IMR-90 (cell line): ENCODE measurements at regions not wholly inside any gene's neighbourhood (a gene's known extent, or its start where the extent isn't known, plus 50 kb on each side); places are given as distances from the start of the nearest gene placed in this dataset.

Source experiments
- ATAC-seq: fragments of 200-7000 bp; cut with Tn5 transposase; 2 replicates; pipeline ENCODE4 v1.9.1; 2020; ENCODE audit warnings: low read depth, mild to moderate bottlenecking, moderate library complexity
- BruUV-seq: library from RNA; stranded (reverse); fragments of 400-500 nt; replicated peaks from 2 replicates; lab custom pipeline; 2021; lab: Mats Ljungman, UMichigan
- CTCF ChIA-PET: fragments of 300-600 bp; formaldehyde crosslinking; extraction: SDS; loops from one replicate; lab custom pipeline; 2021; ENCODE audit warnings: antibody characterized with exemption; lab: Yijun Ruan, JAX
- POLR2A ChIA-PET: fragments of 300-600 bp; sonication (Branson Sonifier 250); formaldehyde crosslinking; loops from one replicate; lab custom pipeline; 2022; ENCODE audit warnings: antibody characterized with exemption; ENCODE audit not compliant: unreplicated experiment; lab: Charles Lee
- DNase-seq: peaks from one replicate; pipeline ENCODE4 v3.0.0; 2013
- H2AFZ ChIP-seq: replicated peaks from 2 replicates; pipeline ENCODE3; 2013; ENCODE audit warnings: low read length, mild to moderate bottlenecking; ENCODE audit not compliant: poor library complexity
- H2AK5ac ChIP-seq: 2 replicates; pipeline ENCODE4 v1.6.1; 2013; ENCODE audit warnings: low read depth, low read length, inconsistent platforms
- H2AK9ac ChIP-seq: replicated peaks from 2 replicates; pipeline ENCODE3; 2013; ENCODE audit warnings: mild to moderate bottlenecking, low read depth, low read length, moderate library complexity; ENCODE audit not compliant: poor library complexity
- H2BK120ac ChIP-seq: 2 replicates; pipeline ENCODE4 v1.6.1; 2013; ENCODE audit warnings: low read depth, low read length, inconsistent platforms
- H2BK15ac ChIP-seq: 3 replicates; pipeline ENCODE4 v1.6.1; 2013; ENCODE audit warnings: low read depth, low read length, inconsistent platforms
- H2BK20ac ChIP-seq: 2 replicates; pipeline ENCODE4 v1.6.1; 2013; ENCODE audit warnings: low read depth, mild to moderate bottlenecking, inconsistent platforms, low read length, moderate library complexity
- H2BK5ac ChIP-seq: 2 replicates; pipeline ENCODE4 v1.6.1; 2013; ENCODE audit warnings: mild to moderate bottlenecking, low read depth, low read length, inconsistent platforms; ENCODE audit not compliant: poor library complexity, severe bottlenecking
- H3K14ac ChIP-seq: replicated peaks from 2 replicates; pipeline ENCODE4 v1.6.1; 2013; ENCODE audit warnings: low read depth, low read length, inconsistent platforms
- H3K18ac ChIP-seq: 2 replicates; pipeline ENCODE4 v1.6.1; 2013; ENCODE audit warnings: low read depth, low read length, control low read depth
- H3K23ac ChIP-seq: 2 replicates; pipeline ENCODE4 v1.6.1; 2013; ENCODE audit warnings: low read depth, low read length, inconsistent platforms
- H3K27ac ChIP-seq: 2 replicates; pipeline ENCODE4 v1.5.1; 2013; ENCODE audit warnings: mild to moderate bottlenecking, control low read depth, low read length; ENCODE audit not compliant: insufficient read depth
- H3K27me3 ChIP-seq: 2 replicates; pipeline ENCODE4 v1.6.1; 2013; ENCODE audit warnings: low read length; ENCODE audit not compliant: control insufficient read depth, insufficient read depth
- H3K36me3 ChIP-seq: 2 replicates; pipeline ENCODE4 v1.6.1; 2013; ENCODE audit warnings: low read length, mixed read lengths; ENCODE audit not compliant: control insufficient read depth, insufficient read depth
- H3K4ac ChIP-seq: 2 replicates; pipeline ENCODE4 v1.6.1; 2013; ENCODE audit warnings: low read depth, low read length, inconsistent platforms
- H3K4me1 ChIP-seq: 2 replicates; pipeline ENCODE4 v1.6.1; 2013; ENCODE audit warnings: low read length, mixed read lengths; ENCODE audit not compliant: control insufficient read depth, insufficient read depth
- H3K4me2 ChIP-seq: 2 replicates; pipeline ENCODE4 v1.6.1; 2013; ENCODE audit warnings: low read depth, mild to moderate bottlenecking, control low read depth, low read length, moderate library complexity
- H3K4me3 ChIP-seq: 2 replicates; pipeline ENCODE4 v1.5.1; 2013; ENCODE audit warnings: low read depth, mild to moderate bottlenecking, control low read depth, low read length, moderate library complexity; ENCODE audit not compliant: insufficient read depth
- H3K56ac ChIP-seq: 2 replicates; pipeline ENCODE4 v1.6.1; 2013; ENCODE audit warnings: low read length, inconsistent platforms; ENCODE audit not compliant: insufficient read depth; ENCODE audit errors: extremely low read depth
- H3K79me1 ChIP-seq, 2 experiments: 2 replicates each; pipeline ENCODE4 v1.6.1; 2013; ENCODE audit warnings: low read length in 2 of 2, inconsistent platforms in 1 of 2, low read depth in 1 of 2
- H3K9ac ChIP-seq: 2 replicates; pipeline ENCODE4 v1.6.1; 2013; ENCODE audit warnings: low read depth, low read length, control low read depth
- H3K9me1 ChIP-seq: 2 replicates; pipeline ENCODE4 v1.6.1; 2013; ENCODE audit warnings: low read length, inconsistent platforms; ENCODE audit not compliant: insufficient read depth
- H3K9me3 ChIP-seq: 2 replicates; pipeline ENCODE4 v1.6.1; 2013; ENCODE audit warnings: low read length; ENCODE audit not compliant: control insufficient read depth, insufficient read depth
- H4K20me1 ChIP-seq: 2 replicates; pipeline ENCODE4 v1.6.1; 2013; ENCODE audit warnings: low read length, inconsistent platforms; ENCODE audit not compliant: insufficient read depth
- H4K5ac ChIP-seq: 2 replicates; pipeline ENCODE4 v1.6.1; 2013; ENCODE audit warnings: mild to moderate bottlenecking, low read depth, low read length, control low read depth
- H4K8ac ChIP-seq, 2 experiments: 2 replicates each; pipeline ENCODE4 v1.6.1; 2013; ENCODE audit warnings: low read depth in 2 of 2, low read length in 2 of 2, control low read depth in 1 of 2, inconsistent platforms in 1 of 2
- H4K91ac ChIP-seq: 2 replicates; pipeline ENCODE4 v1.6.1; 2013; ENCODE audit warnings: low read depth, low read length, inconsistent platforms; ENCODE audit not compliant: insufficient read depth
- POLR2A ChIP-seq: IDR thresholded peaks from 2 replicates; pipeline ENCODE4 v1.6.1; 2012; ENCODE audit warnings: mild to moderate bottlenecking, low read depth, low read length
- RAD21 ChIP-seq: IDR thresholded peaks from 2 replicates; pipeline ENCODE4 v1.6.1; 2012; ENCODE audit warnings: low read length, improper control_type of control experiment
- RFX5 ChIP-seq: IDR thresholded peaks from 2 replicates; pipeline ENCODE4 v1.8.0; 2012; ENCODE audit warnings: low read depth, mild to moderate bottlenecking, low read length, moderate library complexity
- WGBS, 2 experiments: methylation state at CpG; one replicate each; pipeline versions ENCODE4 v1.1.5 to v1.1.7; 2013; ENCODE audit warnings: missing lambda C conversion rate in 2 of 2; ENCODE audit not compliant: insufficient read length in 1 of 2; ENCODE audit errors: extremely low coverage in 2 of 2; 5-methylcytosine and 5-hydroxymethylcytosine counted together
- dilution Hi-C: fragments of 300-500 bp; cut with HindIII; formaldehyde crosslinking; loops from one replicate; pipeline ENCODE4 v1.14.3; 2018; ENCODE audit warnings: low sequenced_read_pairs; ENCODE audit not compliant: unreplicated experiment
- in situ Hi-C: fragments of 300-500 bp; cut with MboI; formaldehyde crosslinking; loops from 3 replicates; pipeline ENCODE4 v1.14.3; 2019; ENCODE audit warnings: low sequenced_read_pairs, inconsistent platforms, mixed read lengths
- intact Hi-C: fragments of 100-400 bp; cut with micrococcal nuclease; formaldehyde crosslinking; loops from 2 replicates; pipeline ENCODE4 v1.10.0; 2022

- Histone ChIP-seq H3K23ac (no peak overlapping the region), H3K4me3 (no peak overlapping the region), H2AK5ac (no peak overlapping the region), H3K27me3 (no peaks in the 10 kb centered on the region), H3K4ac (no peak overlapping the region), H3K9me1 (no peaks in the 10 kb centered on the region), H2BK20ac (no peak overlapping the region), H3K4me1 (no peaks in the 10 kb centered on the region), H4K8ac (no peak overlapping the region), H2AK9ac (no peak overlapping the region), H4K20me1 (no peaks in the 10 kb centered on the region), H3K18ac (no peak overlapping the region), H2BK5ac (no peak overlapping the region), H3K4me2 (no peak overlapping the region), H2AFZ (no peak overlapping the region), H4K91ac (no peak overlapping the region), H3K9ac (no peak overlapping the region), H2BK120ac (no peak overlapping the region), H3K27ac (no peak overlapping the region), H3K14ac (no peak overlapping the region), H3K56ac (no peak overlapping the region), H2BK15ac (no peak overlapping the region), H4K5ac (no peak overlapping the region), H3K79me1 (no peaks in the 10 kb centered on the region), H3K9me3 (peaks cover 5% of the 10 kb centered on the region; the same call in 1 of the 2 replicates), H3K36me3 (no peaks in the 10 kb centered on the region)
- intact Hi-C loops = no loop called here
- ChIA-PET POLR2A (no interaction called here), CTCF (interaction anchor here (0.7 kb wide), 1 partner anchor 67 kb away, joined by 3 read pairs; no protein-coding TSS in a partner anchor)
- in situ Hi-C loops = no loop called here
- ATAC-seq = no peak
- DNase-seq = no peak
- TF ChIP-seq POLR2A = no peak
- TF ChIP-seq RFX5 = no peak
- TF ChIP-seq RAD21 = no peak
- no CpG with 5 or more reads among the region's 2 CpGs for WGBS, 2 experiments
- BruUV-seq = no TSS peak
- dilution Hi-C loops = no loop called here
Measured at GRCh38 chr5:88029011-88029410, 239.6 kb downstream of the TMEM161B start.
